ENCODE measurements at regions not wholly inside any gene's neighbourhood (a gene's known extent, or its start where the extent isn't known, plus 50 kb on each side); places are given as distances from the start of the nearest gene placed in this dataset.

GRCh38 chr5:62714296-62714695, 135.7 kb downstream of the LRRC70 start:
- no peak overlapping the region for H3K27ac ChIP-seq
- no peak for DNase-seq
- no peaks in the 10 kb centered on the region for H3K36me3 ChIP-seq
- no peaks in the 10 kb centered on the region for H3K27me3 ChIP-seq
- H3K9me3 ChIP-seq = no peaks in the 10 kb centered on the region
- H3K4me3 ChIP-seq = no peak overlapping the region
- H3K4me1 ChIP-seq = no peaks in the 10 kb centered on the region
- TF ChIP-seq, protein P1, sequence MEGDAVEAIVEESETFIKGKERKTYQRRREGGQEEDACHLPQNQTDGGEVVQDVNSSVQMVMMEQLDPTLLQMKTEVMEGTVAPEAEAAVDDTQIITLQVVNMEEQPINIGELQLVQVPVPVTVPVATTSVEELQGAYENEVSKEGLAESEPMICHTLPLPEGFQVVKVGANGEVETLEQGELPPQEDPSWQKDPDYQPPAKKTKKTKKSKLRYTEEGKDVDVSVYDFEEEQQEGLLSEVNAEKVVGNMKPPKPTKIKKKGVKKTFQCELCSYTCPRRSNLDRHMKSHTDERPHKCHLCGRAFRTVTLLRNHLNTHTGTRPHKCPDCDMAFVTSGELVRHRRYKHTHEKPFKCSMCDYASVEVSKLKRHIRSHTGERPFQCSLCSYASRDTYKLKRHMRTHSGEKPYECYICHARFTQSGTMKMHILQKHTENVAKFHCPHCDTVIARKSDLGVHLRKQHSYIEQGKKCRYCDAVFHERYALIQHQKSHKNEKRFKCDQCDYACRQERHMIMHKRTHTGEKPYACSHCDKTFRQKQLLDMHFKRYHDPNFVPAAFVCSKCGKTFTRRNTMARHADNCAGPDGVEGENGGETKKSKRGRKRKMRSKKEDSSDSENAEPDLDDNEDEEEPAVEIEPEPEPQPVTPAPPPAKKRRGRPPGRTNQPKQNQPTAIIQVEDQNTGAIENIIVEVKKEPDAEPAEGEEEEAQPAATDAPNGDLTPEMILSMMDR (IDR thresholded peaks at IDR 0.05) = no peak
- TF ChIP-seq POLR2A (IDR thresholded peaks at IDR 0.05) = no peak

GRCh38 chr5:62708481-62709325, 130.1 kb downstream of the LRRC70 start:
- Histone ChIP-seq H3K9me3 (no peaks in the 10 kb centered on the region), H3K4me1 (no peaks in the 10 kb centered on the region), H3K27ac (no peak overlapping the region), H3K36me3 (no peaks in the 10 kb centered on the region), H3K27me3 (no peaks in the 10 kb centered on the region), H3K4me3 (no peak overlapping the region)
- DNase-seq = no peak
- no peak for TF ChIP-seq POLR2A (IDR thresholded peaks at IDR 0.05)
- TF ChIP-seq, protein P1 (IDR thresholded peaks at IDR 0.05) = no peak

DNA sequence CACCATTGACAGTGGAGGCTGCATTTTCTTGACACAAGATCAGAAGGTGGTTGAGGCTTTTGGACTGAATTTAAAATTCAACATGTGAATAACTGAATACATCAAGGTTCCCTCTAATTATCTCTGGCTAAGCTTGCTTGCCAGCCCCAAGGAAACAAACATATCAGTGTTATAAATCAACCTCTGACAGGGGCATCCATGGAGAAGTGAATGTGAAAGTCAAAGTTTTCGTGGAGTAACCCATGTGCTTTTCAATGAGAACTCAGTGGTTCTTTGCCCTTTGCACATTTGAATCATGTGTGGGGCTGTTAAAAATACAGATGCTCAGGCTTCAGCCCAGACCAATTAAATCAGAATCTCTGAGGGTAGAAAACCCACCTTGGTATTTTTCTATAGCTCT, 128.9 kb downstream of the LRRC70 start:
- TF ChIP-seq, protein P1 (IDR thresholded peaks at IDR 0.05) = no peak
- TF ChIP-seq POLR2A (IDR thresholded peaks at IDR 0.05) = no peak
- H3K27ac ChIP-seq = no peak overlapping the region
- no peaks in the 10 kb centered on the region for H3K4me1 ChIP-seq
- H3K9me3 ChIP-seq = no peaks in the 10 kb centered on the region
- H3K4me3 ChIP-seq = no peak overlapping the region
- no peaks in the 10 kb centered on the region for H3K27me3 ChIP-seq
- no peak for DNase-seq
- H3K36me3 ChIP-seq = no peaks in the 10 kb centered on the region

- Histone ChIP-seq H3K27me3 (no peaks in the 10 kb centered on the region), H3K9me3 (no peaks in the 10 kb centered on the region), H3K27ac (no peak overlapping the region), H3K4me1 (no peaks in the 10 kb centered on the region), H3K4me3 (no peak overlapping the region), H3K36me3 (no peaks in the 10 kb centered on the region)
- TF ChIP-seq, protein P1 (IDR thresholded peaks at IDR 0.05) = no peak
- TF ChIP-seq POLR2A (IDR thresholded peaks at IDR 0.05) = no peak
- no peak for DNase-seq
These were observed 128.5 kb downstream of the LRRC70 start for GRCh38 chr5:62707131-62707530.

DNA sequence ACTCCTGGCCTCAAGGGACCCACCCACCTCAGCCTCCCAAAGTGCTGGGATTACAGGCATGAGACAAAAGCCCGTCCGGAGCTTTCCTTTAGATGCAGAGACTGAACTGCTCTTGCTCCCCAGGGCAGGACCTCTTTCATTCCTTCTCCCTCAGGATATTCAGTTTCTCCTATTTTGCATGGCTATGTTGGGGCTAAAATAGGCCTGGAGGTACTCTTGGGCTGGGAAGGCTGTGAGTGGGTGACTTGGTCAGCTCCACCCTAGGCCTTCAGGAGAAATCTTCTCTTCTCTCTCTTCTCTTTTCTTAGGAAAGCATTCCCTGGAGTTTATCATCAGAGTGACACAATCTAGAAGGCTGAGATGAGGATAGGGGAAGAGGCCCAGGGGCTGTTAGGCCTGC, 126.4 kb downstream of the LRRC70 start:
- DNase-seq = no peak
- Histone ChIP-seq H3K4me3 (no peak overlapping the region), H3K9me3 (no peaks in the 10 kb centered on the region), H3K27ac (no peak overlapping the region), H3K36me3 (no peaks in the 10 kb centered on the region), H3K27me3 (no peaks in the 10 kb centered on the region), H3K4me1 (no peaks in the 10 kb centered on the region)
- no peak for TF ChIP-seq POLR2A (IDR thresholded peaks at IDR 0.05)
- TF ChIP-seq, protein P1 (IDR thresholded peaks at IDR 0.05) = no peak

Data from Peyer's patch (tissue), 4 donors.